Left ventricle myocardium inferior (tissue), 1 donor: ENCODE measurements at regions not wholly inside any gene's neighbourhood (a gene's known extent, or its start where the extent isn't known, plus 50 kb on each side); places are given as distances from the start of the nearest gene placed in this dataset.

Experiments
- DNase-seq: peaks from one replicate; pipeline ENCODE4 v3.0.0-alpha.2; 2020
- H3K27ac ChIP-seq: fragments of 200-600 bp; replicated peaks from 2 replicates; pipeline ENCODE4 v1.8.0; 2021
- H3K27me3 ChIP-seq: fragments of 200-600 bp; 2 replicates; pipeline ENCODE4 v1.8.0; 2021; ENCODE audit warnings: low read depth
- H3K36me3 ChIP-seq: fragments of 200-600 bp; 2 replicates; pipeline ENCODE4 v1.8.0; 2021
- H3K4me1 ChIP-seq: fragments of 200-600 bp; 2 replicates; pipeline ENCODE4 v1.8.0; 2021
- H3K4me3 ChIP-seq: fragments of 200-600 bp; 2 replicates; pipeline ENCODE4 v1.8.0; 2021; ENCODE audit warnings: mild to moderate bottlenecking, moderate library complexity
- H3K9me3 ChIP-seq: fragments of 200-600 bp; replicated peaks from 2 replicates; pipeline ENCODE4 v1.8.0; 2021
- intact Hi-C: fragments of 100-400 bp; cut with micrococcal nuclease; formaldehyde crosslinking; loops from one replicate; pipeline ENCODE4 v1.11.0; 2022
- TF ChIP-seq, protein P1 (sequence below): fragments of 200-600 bp; IDR thresholded peaks from 2 replicates; pipeline ENCODE4 v1.8.0; 2021; ENCODE audit warnings: antibody characterized with exemption, mild to moderate bottlenecking, borderline replicate concordance
- donor health status: DM: no; HTN: yes; CAD: no; lungs with severe emphysema.

DNA sequence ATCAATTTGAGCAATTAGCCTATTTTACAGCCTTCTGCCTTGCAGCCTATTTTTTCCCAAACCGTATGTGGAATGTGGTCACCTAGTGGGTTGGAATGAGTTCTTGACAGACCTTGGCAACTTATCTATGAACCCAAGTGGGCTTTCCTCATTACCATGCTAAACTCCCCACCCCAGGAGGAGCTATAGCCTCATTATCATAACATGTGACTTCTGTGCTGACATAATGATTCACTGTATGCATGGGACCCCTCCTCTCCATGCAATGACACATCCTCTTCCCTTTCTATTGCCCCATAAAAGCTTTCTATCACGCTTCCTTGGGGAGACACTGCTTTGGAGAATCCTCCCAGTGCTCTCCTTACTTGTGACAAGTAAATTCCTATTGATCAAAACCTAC lies 83.5 kb upstream of the FHIT start:
- Histone ChIP-seq H3K27ac (no peak overlapping the region), H3K36me3 (no peaks in the 10 kb centered on the region), H3K27me3 (no peaks in the 10 kb centered on the region), H3K9me3 (peaks cover 10% of the 10 kb centered on the region), H3K4me3 (no peak overlapping the region), H3K4me1 (no peaks in the 10 kb centered on the region)
- intact Hi-C loops = no loop called here
- TF ChIP-seq, protein P1, sequence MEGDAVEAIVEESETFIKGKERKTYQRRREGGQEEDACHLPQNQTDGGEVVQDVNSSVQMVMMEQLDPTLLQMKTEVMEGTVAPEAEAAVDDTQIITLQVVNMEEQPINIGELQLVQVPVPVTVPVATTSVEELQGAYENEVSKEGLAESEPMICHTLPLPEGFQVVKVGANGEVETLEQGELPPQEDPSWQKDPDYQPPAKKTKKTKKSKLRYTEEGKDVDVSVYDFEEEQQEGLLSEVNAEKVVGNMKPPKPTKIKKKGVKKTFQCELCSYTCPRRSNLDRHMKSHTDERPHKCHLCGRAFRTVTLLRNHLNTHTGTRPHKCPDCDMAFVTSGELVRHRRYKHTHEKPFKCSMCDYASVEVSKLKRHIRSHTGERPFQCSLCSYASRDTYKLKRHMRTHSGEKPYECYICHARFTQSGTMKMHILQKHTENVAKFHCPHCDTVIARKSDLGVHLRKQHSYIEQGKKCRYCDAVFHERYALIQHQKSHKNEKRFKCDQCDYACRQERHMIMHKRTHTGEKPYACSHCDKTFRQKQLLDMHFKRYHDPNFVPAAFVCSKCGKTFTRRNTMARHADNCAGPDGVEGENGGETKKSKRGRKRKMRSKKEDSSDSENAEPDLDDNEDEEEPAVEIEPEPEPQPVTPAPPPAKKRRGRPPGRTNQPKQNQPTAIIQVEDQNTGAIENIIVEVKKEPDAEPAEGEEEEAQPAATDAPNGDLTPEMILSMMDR = no peak
- DNase-seq = no peak

DNA sequence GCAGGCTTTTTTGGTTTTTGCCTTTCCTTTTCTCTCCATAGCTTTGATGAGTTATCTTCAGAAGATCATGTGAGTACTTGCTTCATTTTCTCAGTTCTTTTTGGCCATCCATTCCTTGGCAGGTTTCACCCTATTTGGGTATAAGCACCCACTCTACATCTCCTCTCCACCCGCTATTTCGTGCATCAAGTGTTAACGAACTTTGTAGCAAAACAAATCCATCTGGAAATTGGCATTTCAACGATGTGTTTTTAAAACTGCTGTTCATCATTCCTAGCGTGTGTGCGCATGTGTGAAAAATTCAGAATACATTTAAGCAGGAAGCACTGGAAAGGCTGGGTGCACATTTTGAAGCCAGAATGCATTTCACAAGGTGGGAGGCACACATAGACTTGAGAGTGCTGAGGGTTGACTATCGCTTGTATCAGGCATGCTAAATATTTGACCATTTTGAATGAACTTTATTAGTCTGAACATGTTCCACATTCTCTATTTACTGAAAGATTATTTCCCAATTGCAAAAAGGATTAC lies 89.7 kb upstream of the FHIT start:
- no peaks in the 10 kb centered on the region for H3K36me3 ChIP-seq
- H3K9me3 ChIP-seq = peaks cover 10% of the 10 kb centered on the region
- DNase-seq = no peak
- intact Hi-C loops = no loop called here
- H3K4me1 ChIP-seq = no peaks in the 10 kb centered on the region
- H3K27ac ChIP-seq = no peak overlapping the region
- H3K4me3 ChIP-seq = no peak overlapping the region
- TF ChIP-seq, protein P1 = no peak
- H3K27me3 ChIP-seq = no peaks in the 10 kb centered on the region

DNA sequence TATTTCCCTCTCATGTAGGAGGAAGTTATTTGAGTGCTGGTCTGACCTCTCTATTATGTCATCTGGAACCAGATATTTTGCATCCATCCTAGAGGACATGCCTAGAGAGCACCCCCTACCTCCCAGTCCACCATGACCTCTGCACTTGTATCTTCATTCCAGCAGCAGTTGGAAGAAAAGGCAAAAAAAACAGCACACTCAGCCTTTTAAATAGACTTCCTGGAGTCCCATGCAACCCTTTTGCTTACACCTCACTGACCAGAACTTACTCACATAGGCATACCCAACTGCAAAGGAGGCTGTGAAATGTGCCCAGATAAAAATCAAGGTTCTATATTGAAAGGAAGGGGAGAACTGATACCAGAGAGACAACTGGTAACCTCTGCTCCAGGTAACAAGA lies 92.3 kb upstream of the FHIT start:
- Histone ChIP-seq H3K36me3 (no peaks in the 10 kb centered on the region), H3K4me3 (no peak overlapping the region), H3K27ac (no peak overlapping the region), H3K9me3 (peaks cover 9% of the 10 kb centered on the region), H3K27me3 (no peaks in the 10 kb centered on the region), H3K4me1 (no peaks in the 10 kb centered on the region)
- TF ChIP-seq, protein P1 = no peak
- intact Hi-C loops = no loop called here
- DNase-seq = no peak

DNA sequence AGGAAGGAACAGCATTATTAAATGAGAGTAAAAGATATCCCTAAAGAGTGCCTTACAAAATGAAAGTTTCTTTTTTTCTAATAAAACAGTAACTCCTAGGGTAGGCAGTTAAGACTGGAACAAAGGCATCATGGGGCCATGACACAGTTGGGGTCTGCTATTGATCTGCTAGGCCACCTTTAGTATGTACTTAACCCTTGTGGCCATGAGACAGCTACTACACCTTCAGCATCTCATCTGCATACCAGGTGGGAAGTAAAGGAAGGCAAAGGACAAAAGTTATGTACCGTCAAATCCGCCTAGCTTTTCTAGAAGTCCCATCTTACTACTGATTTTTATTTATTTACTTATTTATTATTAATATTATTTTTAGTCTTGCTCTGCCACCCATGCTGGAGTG lies 93.8 kb upstream of the FHIT start:
- TF ChIP-seq, protein P1 = no peak
- intact Hi-C loops = no loop called here
- H3K27me3 ChIP-seq = no peaks in the 10 kb centered on the region
- no peaks in the 10 kb centered on the region for H3K36me3 ChIP-seq
- H3K4me1 ChIP-seq = no peaks in the 10 kb centered on the region
- H3K4me3 ChIP-seq = no peak overlapping the region
- H3K9me3 ChIP-seq = no peaks in the 10 kb centered on the region
- no peak overlapping the region for H3K27ac ChIP-seq
- no peak for DNase-seq

DNA sequence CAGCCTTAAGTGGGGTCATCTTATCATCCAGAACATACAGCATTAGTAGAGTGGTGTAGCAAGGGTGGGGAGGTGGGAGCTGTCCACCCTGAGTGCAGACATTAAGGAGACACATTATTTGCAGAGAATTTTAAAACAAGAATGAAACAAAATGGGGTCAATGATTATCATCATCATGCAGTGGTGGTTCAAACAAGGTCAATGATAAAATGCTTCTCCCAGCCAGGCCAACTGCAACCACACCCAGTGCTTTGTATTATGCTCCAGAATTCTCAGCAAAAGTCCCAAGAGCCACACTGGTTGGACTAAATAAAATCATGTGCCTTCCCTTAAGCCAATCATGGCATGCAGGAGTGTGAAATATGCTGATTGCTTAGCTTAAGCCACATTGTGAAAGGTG lies 96.7 kb upstream of the FHIT start:
- no peak overlapping the region for H3K27ac ChIP-seq
- H3K4me1 ChIP-seq = no peaks in the 10 kb centered on the region
- no peak overlapping the region for H3K4me3 ChIP-seq
- intact Hi-C loops = no loop called here
- DNase-seq = no peak
- TF ChIP-seq, protein P1 = no peak
- no peaks in the 10 kb centered on the region for H3K9me3 ChIP-seq
- H3K27me3 ChIP-seq = no peaks in the 10 kb centered on the region
- H3K36me3 ChIP-seq = no peaks in the 10 kb centered on the region

DNA sequence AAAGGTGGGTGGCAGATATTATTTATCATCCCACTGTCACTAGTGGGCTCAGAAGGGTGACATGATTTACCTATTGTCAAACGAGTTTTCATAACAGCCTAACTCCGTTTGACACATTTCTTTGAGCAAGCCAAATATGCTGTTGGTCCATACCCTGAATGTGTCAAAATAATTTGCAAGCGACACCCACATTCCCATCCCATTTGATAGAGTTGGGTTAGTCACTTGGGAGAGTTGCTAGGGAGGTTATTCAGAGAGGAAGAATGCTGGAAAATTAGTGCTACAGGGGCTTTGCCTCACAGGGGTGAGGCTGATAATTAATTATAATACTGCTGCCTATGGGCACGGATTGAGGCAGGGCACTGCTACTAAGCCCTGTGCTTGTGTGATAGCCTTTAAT lies 98.5 kb upstream of the FHIT start:
- H3K9me3 ChIP-seq = no peaks in the 10 kb centered on the region
- TF ChIP-seq, protein P1 = no peak
- no peak for DNase-seq
- H3K36me3 ChIP-seq = no peaks in the 10 kb centered on the region
- no peaks in the 10 kb centered on the region for H3K4me1 ChIP-seq
- H3K27ac ChIP-seq = no peak overlapping the region
- intact Hi-C loops = no loop called here
- H3K27me3 ChIP-seq = no peaks in the 10 kb centered on the region
- H3K4me3 ChIP-seq = no peak overlapping the region
